ES-I3 (cell line): ENCODE measurements at regions not wholly inside any gene's neighbourhood (a gene's known extent, or its start where the extent isn't known, plus 50 kb on each side); places are given as distances from the start of the nearest gene placed in this dataset.

Source experiments
- H3K36me3 ChIP-seq: 2 replicates; pipeline ENCODE4 v1.6.1; 2013; ENCODE audit warnings: mild to moderate bottlenecking, low read length, control low read depth, moderate library complexity; ENCODE audit not compliant: insufficient read depth
- H3K4me1 ChIP-seq: 2 replicates; pipeline ENCODE4 v1.6.1; 2013; ENCODE audit warnings: mild to moderate bottlenecking, control low read depth, low read length; ENCODE audit not compliant: insufficient read depth
- H3K9ac ChIP-seq: 2 replicates; pipeline ENCODE4 v1.6.1; 2013; ENCODE audit warnings: low read depth, mild to moderate bottlenecking, low read length, moderate library complexity
- H3K9me3 ChIP-seq: 2 replicates; pipeline ENCODE4 v1.6.1; 2013; ENCODE audit warnings: mild to moderate bottlenecking, low read length, moderate library complexity; ENCODE audit not compliant: control insufficient read depth, insufficient read depth

DNA sequence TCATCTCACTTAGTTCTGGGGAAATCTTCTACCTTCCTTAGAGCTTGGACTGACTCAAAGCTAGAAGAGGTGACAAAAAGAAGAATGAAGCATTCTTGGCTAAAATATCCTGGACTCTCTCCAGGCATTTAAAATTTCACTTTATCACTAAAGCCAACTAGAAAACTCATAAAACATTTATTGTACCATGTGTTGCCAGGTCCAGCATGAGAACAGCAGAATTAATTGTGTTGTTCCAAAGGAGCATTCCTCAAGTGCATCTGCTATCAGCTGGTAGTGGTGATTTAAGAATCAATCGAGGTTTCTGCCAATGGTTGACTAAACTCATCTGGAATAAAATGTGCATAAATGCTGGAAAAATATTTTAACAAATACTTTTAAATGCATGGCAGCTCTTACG lies 147.3 kb upstream of the SSTR4 start:
- Histone ChIP-seq H3K9me3 (no peaks in the 10 kb centered on the region), H3K9ac (no peak overlapping the region), H3K4me1 (no peaks in the 10 kb centered on the region), H3K36me3 (no peaks in the 10 kb centered on the region)

- H3K9me3 ChIP-seq: no peaks in the 10 kb centered on the region
- no peaks in the 10 kb centered on the region for H3K36me3 ChIP-seq
- no peaks in the 10 kb centered on the region for H3K4me1 ChIP-seq
- H3K9ac ChIP-seq: no peak overlapping the region
Measured at GRCh38 chr20:22890594-22891300, 144.4 kb upstream of the SSTR4 start.

DNA sequence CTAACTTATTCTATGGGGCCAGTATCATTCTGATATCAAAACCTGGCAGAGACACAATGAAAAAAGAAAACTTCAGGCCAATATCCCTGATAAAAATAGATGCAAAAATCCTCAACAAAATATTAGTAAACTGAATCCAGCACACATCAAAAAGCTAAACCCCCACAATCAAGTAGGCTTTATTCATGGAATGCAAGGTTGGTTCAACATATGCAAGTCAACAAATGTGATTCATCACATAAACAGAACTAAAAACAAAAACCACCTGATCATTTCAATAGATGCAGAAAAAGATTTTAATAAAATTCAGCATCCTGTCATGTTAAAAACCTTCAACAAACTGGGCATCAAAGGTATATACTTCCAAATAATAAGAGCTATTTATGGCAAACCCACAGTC lies 133.9 kb upstream of the SSTR4 start:
- H3K9me3 ChIP-seq: no peaks in the 10 kb centered on the region
- no peak overlapping the region for H3K9ac ChIP-seq
- no peaks in the 10 kb centered on the region for H3K36me3 ChIP-seq
- H3K4me1 ChIP-seq: no peaks in the 10 kb centered on the region

- Histone ChIP-seq H3K4me1 (no peaks in the 10 kb centered on the region), H3K9ac (no peak overlapping the region), H3K36me3 (no peaks in the 10 kb centered on the region), H3K9me3 (no peaks in the 10 kb centered on the region)
Measured at GRCh38 chr20:22901921-22902320, 133.2 kb upstream of the SSTR4 start.

DNA sequence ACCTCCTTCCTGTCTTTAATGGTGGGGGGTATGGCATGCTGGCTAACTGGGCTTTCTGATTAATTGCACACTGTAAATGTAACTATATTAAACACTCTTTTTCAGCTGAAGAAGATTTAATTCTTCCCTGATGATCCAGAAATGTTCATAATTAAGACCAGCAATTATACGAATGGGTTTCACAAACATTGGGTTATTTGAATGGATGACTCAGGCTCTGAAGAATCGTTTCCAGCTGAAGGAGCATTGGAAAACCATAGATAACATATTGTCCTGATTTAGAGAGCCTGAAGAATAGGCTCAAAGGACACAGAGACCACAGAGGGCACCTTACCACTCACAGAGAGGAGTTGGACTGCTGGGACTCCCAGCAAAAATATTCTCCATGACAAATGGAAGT lies 130.7 kb upstream of the SSTR4 start:
- H3K9ac ChIP-seq: no peak overlapping the region
- H3K36me3 ChIP-seq: no peaks in the 10 kb centered on the region
- H3K4me1 ChIP-seq: no peaks in the 10 kb centered on the region
- H3K9me3 ChIP-seq: no peaks in the 10 kb centered on the region

DNA sequence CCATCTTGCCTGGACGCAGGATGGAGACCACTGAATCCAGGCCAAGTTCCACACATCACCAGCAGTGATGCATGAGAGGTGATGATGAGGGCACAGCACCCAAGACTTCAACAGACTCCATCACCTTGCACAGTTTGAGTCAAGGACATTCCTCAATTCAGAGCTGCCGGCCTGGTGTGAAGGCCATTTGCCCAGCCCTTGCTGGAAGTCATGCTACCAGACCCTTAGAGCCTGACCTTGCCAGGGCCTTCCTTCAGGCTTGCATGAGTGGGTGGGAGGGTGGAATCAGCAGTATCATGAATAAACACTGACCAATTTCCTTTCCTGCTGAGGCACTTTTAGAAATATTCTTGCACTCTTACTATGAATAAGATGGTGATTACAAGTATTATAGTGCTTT lies 130.2 kb upstream of the SSTR4 start:
- no peaks in the 10 kb centered on the region for H3K4me1 ChIP-seq
- no peak overlapping the region for H3K9ac ChIP-seq
- no peaks in the 10 kb centered on the region for H3K9me3 ChIP-seq
- H3K36me3 ChIP-seq: no peaks in the 10 kb centered on the region

DNA sequence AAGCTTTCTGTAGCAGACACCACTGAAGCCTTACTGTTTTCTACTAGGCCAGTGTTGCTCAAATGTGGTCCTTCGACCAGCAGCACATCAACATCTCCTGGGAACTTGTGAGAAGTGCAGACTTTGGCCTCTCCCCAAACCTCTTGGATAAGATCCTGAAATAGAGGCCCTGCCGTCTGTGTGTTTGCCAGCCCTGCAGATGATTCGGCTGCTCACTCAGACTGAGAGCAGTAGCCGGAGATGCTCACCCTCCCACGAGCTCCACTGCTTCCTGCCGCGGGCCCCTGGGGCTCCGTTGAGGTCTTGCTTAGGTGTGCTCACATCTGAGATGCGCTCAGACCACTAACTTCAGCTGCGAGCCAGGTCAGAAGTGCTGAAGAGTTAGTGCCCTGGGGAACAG lies 129.5 kb upstream of the SSTR4 start:
- Histone ChIP-seq H3K4me1 (no peaks in the 10 kb centered on the region), H3K9me3 (no peaks in the 10 kb centered on the region), H3K36me3 (no peaks in the 10 kb centered on the region), H3K9ac (no peak overlapping the region)

DNA sequence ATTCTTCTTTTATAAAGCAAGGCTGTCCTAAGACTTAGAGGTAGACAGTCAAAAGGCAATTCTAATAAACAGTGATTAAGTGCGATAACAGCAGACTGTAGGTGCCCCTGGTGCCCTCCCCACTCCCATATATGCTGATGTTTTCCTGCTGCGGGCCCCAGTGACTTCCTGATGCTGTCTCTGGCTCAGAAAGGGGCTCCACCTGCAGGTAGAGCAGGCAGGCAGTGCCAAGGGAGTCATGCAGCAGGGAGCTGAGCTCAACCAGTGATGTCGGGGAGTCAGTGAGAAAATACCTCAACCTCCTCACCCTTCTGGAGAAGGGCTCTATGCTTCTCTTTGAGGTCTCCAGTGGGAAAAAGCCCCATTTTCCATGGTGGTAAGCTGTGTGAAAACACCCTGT lies 126.7 kb upstream of the SSTR4 start:
- H3K9ac ChIP-seq: no peak overlapping the region
- no peaks in the 10 kb centered on the region for H3K36me3 ChIP-seq
- no peaks in the 10 kb centered on the region for H3K9me3 ChIP-seq
- H3K4me1 ChIP-seq: no peaks in the 10 kb centered on the region

- H3K9me3 ChIP-seq: no peaks in the 10 kb centered on the region
- H3K9ac ChIP-seq: no peak overlapping the region
- no peaks in the 10 kb centered on the region for H3K36me3 ChIP-seq
- H3K4me1 ChIP-seq: no peaks in the 10 kb centered on the region
Measured at GRCh38 chr20:22908944-22909343, 126.2 kb upstream of the SSTR4 start.

DNA sequence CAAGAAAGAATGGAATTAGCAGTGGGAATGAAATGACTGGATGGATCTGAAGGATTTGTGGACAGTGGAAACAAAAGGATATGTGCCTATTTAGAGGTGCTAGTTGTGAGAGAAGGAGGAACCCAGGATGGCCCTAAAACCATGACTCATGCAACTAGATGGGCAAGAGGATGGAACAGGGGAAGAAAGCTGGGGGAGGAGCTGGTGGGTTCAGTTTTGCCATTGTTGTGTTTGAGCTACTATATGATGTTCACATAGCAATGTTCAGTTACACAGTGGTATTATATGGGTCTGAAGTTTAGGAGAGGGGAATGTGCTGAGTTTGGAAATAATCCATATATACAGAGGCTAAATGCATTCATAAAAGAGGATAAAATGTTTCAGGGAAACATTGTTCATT lies 125.7 kb upstream of the SSTR4 start:
- H3K4me1 ChIP-seq: no peaks in the 10 kb centered on the region
- H3K36me3 ChIP-seq: no peaks in the 10 kb centered on the region
- no peaks in the 10 kb centered on the region for H3K9me3 ChIP-seq
- no peak overlapping the region for H3K9ac ChIP-seq

DNA sequence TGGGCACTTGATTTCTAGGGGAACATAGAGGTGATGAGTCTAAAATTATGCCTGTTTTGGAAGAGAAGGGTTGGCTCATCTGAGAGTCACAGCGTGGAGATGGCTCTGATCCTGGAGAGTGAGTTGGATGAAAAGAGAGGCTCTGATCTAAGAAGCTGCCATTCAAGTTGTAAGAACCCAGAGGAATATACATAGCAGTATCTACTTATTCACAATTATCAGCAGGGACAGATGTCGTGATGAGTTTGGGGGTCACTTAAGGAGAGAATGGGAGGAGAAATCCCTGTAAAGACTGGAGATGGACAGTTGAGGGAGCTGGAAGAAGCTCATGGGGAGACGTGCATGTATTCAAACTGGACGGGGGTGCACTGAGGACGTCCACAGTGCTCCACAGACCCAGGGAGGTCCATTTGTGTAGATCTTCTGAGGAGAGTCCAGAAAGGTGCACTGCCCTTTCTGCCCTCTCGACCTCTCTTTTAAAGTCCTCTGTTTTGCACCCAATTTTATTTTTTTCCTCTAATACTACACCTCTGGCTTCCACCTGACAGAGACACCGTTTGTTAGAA lies 124.7 kb upstream of the SSTR4 start:
- no peaks in the 10 kb centered on the region for H3K36me3 ChIP-seq
- H3K9me3 ChIP-seq: no peaks in the 10 kb centered on the region
- no peak overlapping the region for H3K9ac ChIP-seq
- no peaks in the 10 kb centered on the region for H3K4me1 ChIP-seq

- Histone ChIP-seq H3K4me1 (no peaks in the 10 kb centered on the region), H3K9ac (no peak overlapping the region), H3K9me3 (no peaks in the 10 kb centered on the region), H3K36me3 (no peaks in the 10 kb centered on the region)
Measured at GRCh38 chr20:22914291-22914690, 120.8 kb upstream of the SSTR4 start.

DNA sequence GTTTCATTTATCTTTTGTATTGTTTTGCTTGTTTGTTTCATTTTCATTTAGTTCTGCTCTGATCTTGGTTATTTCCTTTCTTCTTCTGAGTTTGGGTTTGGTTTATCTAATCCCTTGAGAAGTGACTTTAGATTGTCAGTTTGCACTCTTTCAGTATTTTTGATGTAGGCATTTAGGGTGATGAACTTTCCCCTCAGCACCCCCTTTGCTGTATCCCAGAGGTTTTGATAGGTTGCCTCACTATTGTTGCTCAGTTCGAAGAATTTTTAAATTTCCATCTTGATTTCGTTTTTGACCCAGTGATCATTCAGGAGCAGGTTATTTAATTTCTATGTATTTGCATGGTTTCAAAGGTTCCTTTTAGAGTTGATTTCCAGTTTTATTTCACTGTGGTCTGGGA lies 119.6 kb upstream of the SSTR4 start:
- H3K9ac ChIP-seq: no peak overlapping the region
- H3K9me3 ChIP-seq: no peaks in the 10 kb centered on the region
- no peaks in the 10 kb centered on the region for H3K4me1 ChIP-seq
- no peaks in the 10 kb centered on the region for H3K36me3 ChIP-seq

DNA sequence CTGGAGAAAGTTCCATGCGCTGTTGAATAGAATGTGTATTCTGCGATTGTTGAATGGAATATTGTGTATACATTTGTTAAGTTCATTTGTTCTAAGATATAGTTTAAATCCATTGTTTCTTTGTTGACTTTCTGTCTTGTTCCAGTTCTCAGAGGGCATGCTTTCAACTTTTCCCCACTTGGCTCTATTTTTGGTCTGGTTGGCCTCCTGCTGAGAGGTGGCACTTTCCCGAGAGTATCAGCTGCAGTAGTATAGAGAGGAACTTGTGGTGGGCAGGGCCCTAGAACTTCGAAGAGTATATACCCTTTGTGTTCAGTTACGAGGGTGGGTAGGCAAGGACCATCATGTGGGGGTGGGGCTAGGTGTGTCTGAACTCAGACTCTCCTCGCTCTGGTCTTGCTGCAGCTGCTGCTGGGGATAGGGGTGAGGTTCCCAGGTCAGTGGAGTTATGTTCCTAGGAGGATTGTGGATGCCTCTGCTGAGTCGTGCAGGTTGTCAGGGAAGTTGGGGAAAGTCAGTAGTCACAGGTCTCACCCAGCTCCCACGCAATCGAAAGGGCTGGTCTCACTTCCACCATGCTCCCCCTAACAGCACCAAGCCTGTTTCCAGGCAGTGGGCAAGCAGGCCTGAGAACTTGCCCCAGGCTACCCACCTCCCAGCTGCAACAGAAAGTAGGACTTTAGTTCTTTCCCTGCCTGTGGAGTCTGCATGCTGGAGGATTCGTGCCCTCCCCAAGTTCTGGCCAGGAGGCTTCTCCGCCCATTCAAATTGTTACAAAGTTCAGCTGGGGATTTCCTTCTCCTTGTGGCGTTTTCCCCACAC lies 118.9 kb upstream of the SSTR4 start:
- no peaks in the 10 kb centered on the region for H3K4me1 ChIP-seq
- no peaks in the 10 kb centered on the region for H3K9me3 ChIP-seq
- H3K9ac ChIP-seq: no peak overlapping the region
- no peaks in the 10 kb centered on the region for H3K36me3 ChIP-seq
